ENCODE measurements at regions not wholly inside any gene's neighbourhood (a gene's known extent, or its start where the extent isn't known, plus 50 kb on each side); places are given as distances from the start of the nearest gene placed in this dataset.

DNA sequence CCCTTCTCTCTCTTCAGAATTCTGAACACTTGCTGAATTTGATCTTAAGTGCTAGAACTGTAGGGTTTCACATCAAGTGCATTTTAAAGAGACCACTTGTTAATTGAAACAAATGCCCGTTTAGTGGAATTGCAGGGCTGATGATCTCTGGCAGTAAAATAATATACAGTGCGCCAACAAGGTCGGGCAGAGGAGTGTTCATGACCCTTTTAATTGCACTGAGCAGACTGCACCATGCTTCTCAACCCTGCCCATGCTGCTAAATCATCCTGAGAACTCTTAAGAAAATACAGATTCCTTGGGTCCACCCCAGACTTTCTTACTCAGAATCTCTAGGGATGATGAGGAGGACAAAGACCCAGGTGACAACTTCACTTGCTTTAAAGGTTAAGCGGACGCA, 73.5 kb downstream of the SC5D start:
- TF ChIP-seq CTCF (IDR thresholded peaks at IDR 0.05; ENCODE audit: low read depth, low read length) (no peak), EZH2phosphoT487 (IDR thresholded peaks at IDR 0.05; ENCODE audit: low read depth) (no peak)

Measured in OCI-LY3 (cell line).